ENCODE measurements at regions not wholly inside any gene's neighbourhood (a gene's known extent, or its start where the extent isn't known, plus 50 kb on each side); places are given as distances from the start of the nearest gene placed in this dataset.

DNA sequence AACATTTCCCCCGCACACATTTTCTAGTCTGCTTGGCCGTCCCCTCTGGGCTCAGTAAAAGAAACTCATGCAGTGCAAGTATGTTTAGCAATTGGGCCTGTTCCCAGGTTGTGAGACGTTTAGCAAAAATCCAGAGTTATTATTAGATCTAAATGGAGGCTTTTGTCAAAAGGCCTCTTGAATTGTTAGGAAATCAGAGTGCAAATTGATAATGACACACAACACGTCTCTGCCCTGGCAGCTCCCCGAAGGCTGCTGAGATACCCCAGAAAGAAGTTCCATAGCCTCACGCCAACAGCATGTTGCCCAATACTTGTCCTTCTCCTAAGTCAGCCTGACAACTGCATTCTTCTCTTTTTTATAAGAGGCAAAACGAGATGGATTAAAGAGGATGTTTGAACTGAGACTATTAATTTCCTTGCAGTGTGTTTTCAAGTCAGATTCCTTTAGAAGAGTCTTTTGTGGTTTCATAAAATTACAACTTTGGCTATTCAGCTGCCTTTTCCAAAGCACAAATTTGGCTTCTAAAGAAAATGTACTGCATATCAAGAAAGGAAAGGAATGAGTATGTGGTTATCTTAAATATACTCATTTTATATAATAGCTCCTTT lies 202.2 kb downstream of the TRIB2 start:
- TF ChIP-seq, protein P1, sequence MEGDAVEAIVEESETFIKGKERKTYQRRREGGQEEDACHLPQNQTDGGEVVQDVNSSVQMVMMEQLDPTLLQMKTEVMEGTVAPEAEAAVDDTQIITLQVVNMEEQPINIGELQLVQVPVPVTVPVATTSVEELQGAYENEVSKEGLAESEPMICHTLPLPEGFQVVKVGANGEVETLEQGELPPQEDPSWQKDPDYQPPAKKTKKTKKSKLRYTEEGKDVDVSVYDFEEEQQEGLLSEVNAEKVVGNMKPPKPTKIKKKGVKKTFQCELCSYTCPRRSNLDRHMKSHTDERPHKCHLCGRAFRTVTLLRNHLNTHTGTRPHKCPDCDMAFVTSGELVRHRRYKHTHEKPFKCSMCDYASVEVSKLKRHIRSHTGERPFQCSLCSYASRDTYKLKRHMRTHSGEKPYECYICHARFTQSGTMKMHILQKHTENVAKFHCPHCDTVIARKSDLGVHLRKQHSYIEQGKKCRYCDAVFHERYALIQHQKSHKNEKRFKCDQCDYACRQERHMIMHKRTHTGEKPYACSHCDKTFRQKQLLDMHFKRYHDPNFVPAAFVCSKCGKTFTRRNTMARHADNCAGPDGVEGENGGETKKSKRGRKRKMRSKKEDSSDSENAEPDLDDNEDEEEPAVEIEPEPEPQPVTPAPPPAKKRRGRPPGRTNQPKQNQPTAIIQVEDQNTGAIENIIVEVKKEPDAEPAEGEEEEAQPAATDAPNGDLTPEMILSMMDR (IDR thresholded peaks at IDR 0.05; ENCODE audit: low read depth, low read length, poor library complexity, severe bottlenecking): no peak
- no peak for TF ChIP-seq EZH2phosphoT487 (IDR thresholded peaks at IDR 0.05; ENCODE audit: borderline replicate concordance, low read length)

Data from DOHH2 (cell line).